ENCODE measurements at regions not wholly inside any gene's neighbourhood (a gene's known extent, or its start where the extent isn't known, plus 50 kb on each side); places are given as distances from the start of the nearest gene placed in this dataset.
"Not testable (repeated sequence)": the region's sequence is repeated elsewhere in the genome, so short reads cannot be mapped to it uniquely, and the experiment has no call there.

- no peak for DNase-seq (ENCODE audit: low read depth)
Observed at GRCh38 chr4:130071746-130072145, 975.8 kb downstream of the C4orf33 start.

GRCh38 chr4:130073145-130073790, 977.3 kb downstream of the C4orf33 start:
- DNase-seq (ENCODE audit: low read depth) = no peak

- no peak for DNase-seq (ENCODE audit: low read depth)
Observed at GRCh38 chr4:130074096-130074495, 978.1 kb downstream of the C4orf33 start.

GRCh38 chr4:130077275-130077674, 981.3 kb downstream of the C4orf33 start:
- DNase-seq (ENCODE audit: low read depth) = no peak

GRCh38 chr4:130079027-130079426, 983.1 kb downstream of the C4orf33 start:
- not testable (repeated sequence) for DNase-seq (ENCODE audit: low read depth)

- DNase-seq (ENCODE audit: low read depth) = no peak
Observed at GRCh38 chr4:130080872-130081451, 985.0 kb downstream of the C4orf33 start.

GRCh38 chr4:130090427-130090826, 994.5 kb downstream of the C4orf33 start:
- no peak for DNase-seq (ENCODE audit: low read depth)

- DNase-seq (ENCODE audit: low read depth) = no peak
Observed at GRCh38 chr4:130092187-130093015, 996.4 kb downstream of the C4orf33 start.

GRCh38 chr4:130099105-130099504, 1003.2 kb downstream of the C4orf33 start:
- no peak for DNase-seq (ENCODE audit: low read depth)

GRCh38 chr4:130110189-130110588, 1014.2 kb downstream of the C4orf33 start:
- DNase-seq (ENCODE audit: low read depth) = no peak

- no peak for DNase-seq (ENCODE audit: low read depth)
Observed at GRCh38 chr4:130110770-130111169, 1014.8 kb downstream of the C4orf33 start.

GRCh38 chr4:130124066-130124465, 1028.1 kb downstream of the C4orf33 start:
- DNase-seq (ENCODE audit: low read depth) = no peak

- no peak for DNase-seq (ENCODE audit: low read depth)
Observed at GRCh38 chr4:130125467-130125866, 1029.5 kb downstream of the C4orf33 start.

GRCh38 chr4:130127297-130127696, 1031.3 kb downstream of the C4orf33 start:
- no peak for DNase-seq (ENCODE audit: low read depth)

- DNase-seq (ENCODE audit: low read depth) = no peak
Observed at GRCh38 chr4:130131536-130131935, 1035.6 kb downstream of the C4orf33 start.

GRCh38 chr4:130141651-130142050, 1045.7 kb downstream of the C4orf33 start:
- DNase-seq (ENCODE audit: low read depth) = no peak

GRCh38 chr4:130143656-130144055, 1047.7 kb downstream of the C4orf33 start:
- DNase-seq (ENCODE audit: low read depth) = no peak

GRCh38 chr4:130146773-130147172, 1050.8 kb downstream of the C4orf33 start:
- DNase-seq (ENCODE audit: low read depth) = no peak

- no peak for DNase-seq (ENCODE audit: low read depth)
Observed at GRCh38 chr4:130147641-130148040, 1051.7 kb downstream of the C4orf33 start.

GRCh38 chr4:130154901-130155300, 1058.9 kb downstream of the C4orf33 start:
- DNase-seq (ENCODE audit: low read depth) = no peak

- no peak for DNase-seq (ENCODE audit: low read depth)
Observed at GRCh38 chr4:130163701-130164100, 1067.7 kb downstream of the C4orf33 start.

GRCh38 chr4:130165381-130165780, 1069.4 kb downstream of the C4orf33 start:
- no peak for DNase-seq (ENCODE audit: low read depth)

- no peak for DNase-seq (ENCODE audit: low read depth)
Observed at GRCh38 chr4:130172156-130172555, 1076.2 kb downstream of the C4orf33 start.

Data from stimulated activated CD8-positive, alpha-beta memory T cell treated with anti-CD3 and anti-CD28 coated beads, Interleukin-15, amount 100 ng/mL, for 1 hour (primary cell).